GM21786 (cell line): ENCODE measurements at regions not wholly inside any gene's neighbourhood (a gene's known extent, or its start where the extent isn't known, plus 50 kb on each side); places are given as distances from the start of the nearest gene placed in this dataset.

Experiments used
- ATAC-seq: cut with Tn5 transposase; IDR thresholded peaks from one replicate; pipeline ENCODE4 v1.9.1; 2021; ENCODE audit not compliant: unreplicated experiment

- ATAC-seq: no peak
Measured at GRCh38 chr4:183763990-183764754, 105.1 kb downstream of the TRAPPC11 start.

GRCh38 chr4:183765251-183765911 lies 106.3 kb downstream of the TRAPPC11 start:
- ATAC-seq: no peak

GRCh38 chr4:183766140-183766539 lies 107.0 kb downstream of the TRAPPC11 start:
- ATAC-seq: no peak

GRCh38 chr4:183770906-183771305 lies 111.8 kb downstream of the TRAPPC11 start:
- ATAC-seq: no peak

GRCh38 chr4:183772361-183772760 lies 113.3 kb downstream of the TRAPPC11 start:
- ATAC-seq: no peak

- ATAC-seq: no peak
Measured at GRCh38 chr4:183773790-183774189, 114.7 kb downstream of the TRAPPC11 start.

- no peak for ATAC-seq
Measured at GRCh38 chr4:183783306-183783705, 121.8 kb upstream of the STOX2 start.

GRCh38 chr4:183783991-183784553 lies 121.0 kb upstream of the STOX2 start:
- ATAC-seq: no peak

GRCh38 chr4:183788308-183788905 lies 116.7 kb upstream of the STOX2 start:
- ATAC-seq: no peak

GRCh38 chr4:183789657-183790056 lies 115.5 kb upstream of the STOX2 start:
- no peak for ATAC-seq

GRCh38 chr4:183790661-183791060 lies 114.4 kb upstream of the STOX2 start:
- no peak for ATAC-seq

GRCh38 chr4:183797011-183797444 lies 108.1 kb upstream of the STOX2 start:
- ATAC-seq: no peak

GRCh38 chr4:183797445-183798300 lies 107.4 kb upstream of the STOX2 start:
- no peak for ATAC-seq

GRCh38 chr4:183798301-183799253 lies 106.5 kb upstream of the STOX2 start:
- no peak for ATAC-seq

GRCh38 chr4:183801457-183802165 lies 103.5 kb upstream of the STOX2 start:
- ATAC-seq: no peak

- no peak for ATAC-seq
Measured at GRCh38 chr4:183806341-183806740, 98.8 kb upstream of the STOX2 start.

- ATAC-seq: no peak
Measured at GRCh38 chr4:183807420-183808096, 97.5 kb upstream of the STOX2 start.

- no peak for ATAC-seq
Measured at GRCh38 chr4:183808097-183808456, 97.0 kb upstream of the STOX2 start.

- no peak for ATAC-seq
Measured at GRCh38 chr4:183812567-183812966, 92.5 kb upstream of the STOX2 start.
